Brain microvascular endothelial cell (primary cell): ENCODE measurements at regions not wholly inside any gene's neighbourhood (a gene's known extent, or its start where the extent isn't known, plus 50 kb on each side); places are given as distances from the start of the nearest gene placed in this dataset.

Source experiments
- DNase-seq: peaks from one replicate; pipeline ENCODE4 v3.0.0-alpha.2; 2020
- H3K27ac ChIP-seq: fragments of 250-450 bp; sonication (Bioruptor Pico); 2 replicates; pipeline ENCODE4 v1.5.1; 2020; ENCODE audit warnings: mild to moderate bottlenecking, moderate library complexity
- H3K27me3 ChIP-seq: fragments of 250-450 bp; sonication (Bioruptor Pico); replicated peaks from 2 replicates; pipeline ENCODE4 v1.5.1; 2020; ENCODE audit warnings: mild to moderate bottlenecking
- H3K36me3 ChIP-seq: fragments of 250-450 bp; sonication (Bioruptor Pico); replicated peaks from 2 replicates; pipeline ENCODE4 v1.5.1; 2020; ENCODE audit warnings: mild to moderate bottlenecking
- H3K4me3 ChIP-seq: 2 replicates; pipeline ENCODE4 v1.5.1; 2011; ENCODE audit warnings: low read depth, mild to moderate bottlenecking, control low read depth, low read length, moderate library complexity
- in situ Hi-C: cut with HindIII; loops from 2 replicates; pipeline ENCODE4 v1.10.0; 2017; ENCODE audit warnings: low sequenced_read_pairs, low pct_ligation_motif_present
- TF ChIP-seq, protein P1 (sequence below): IDR thresholded peaks from 2 replicates; pipeline ENCODE4 v1.5.1; 2011; ENCODE audit warnings: low read depth, mild to moderate bottlenecking, moderate library complexity, low read length, control low read depth, inconsistent platforms; ENCODE audit errors: missing control alignments

- Histone ChIP-seq H3K36me3 (no peaks in the 10 kb centered on the region), H3K4me3 (no peak overlapping the region), H3K27me3 (no peaks in the 10 kb centered on the region), H3K27ac (no peak overlapping the region)
- TF ChIP-seq, protein P1, sequence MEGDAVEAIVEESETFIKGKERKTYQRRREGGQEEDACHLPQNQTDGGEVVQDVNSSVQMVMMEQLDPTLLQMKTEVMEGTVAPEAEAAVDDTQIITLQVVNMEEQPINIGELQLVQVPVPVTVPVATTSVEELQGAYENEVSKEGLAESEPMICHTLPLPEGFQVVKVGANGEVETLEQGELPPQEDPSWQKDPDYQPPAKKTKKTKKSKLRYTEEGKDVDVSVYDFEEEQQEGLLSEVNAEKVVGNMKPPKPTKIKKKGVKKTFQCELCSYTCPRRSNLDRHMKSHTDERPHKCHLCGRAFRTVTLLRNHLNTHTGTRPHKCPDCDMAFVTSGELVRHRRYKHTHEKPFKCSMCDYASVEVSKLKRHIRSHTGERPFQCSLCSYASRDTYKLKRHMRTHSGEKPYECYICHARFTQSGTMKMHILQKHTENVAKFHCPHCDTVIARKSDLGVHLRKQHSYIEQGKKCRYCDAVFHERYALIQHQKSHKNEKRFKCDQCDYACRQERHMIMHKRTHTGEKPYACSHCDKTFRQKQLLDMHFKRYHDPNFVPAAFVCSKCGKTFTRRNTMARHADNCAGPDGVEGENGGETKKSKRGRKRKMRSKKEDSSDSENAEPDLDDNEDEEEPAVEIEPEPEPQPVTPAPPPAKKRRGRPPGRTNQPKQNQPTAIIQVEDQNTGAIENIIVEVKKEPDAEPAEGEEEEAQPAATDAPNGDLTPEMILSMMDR = no peak
- in situ Hi-C loops = no loop called here
- no peak for DNase-seq
Measured at GRCh38 chr3:187978433-187979011, 175.4 kb upstream of the LPP start.

GRCh38 chr3:187979564-187979963, 174.4 kb upstream of the LPP start:
- Histone ChIP-seq H3K27ac (no peak overlapping the region), H3K27me3 (no peaks in the 10 kb centered on the region), H3K4me3 (no peak overlapping the region), H3K36me3 (no peaks in the 10 kb centered on the region)
- TF ChIP-seq, protein P1 = no peak
- no peak for DNase-seq
- in situ Hi-C loops = no loop called here

DNA sequence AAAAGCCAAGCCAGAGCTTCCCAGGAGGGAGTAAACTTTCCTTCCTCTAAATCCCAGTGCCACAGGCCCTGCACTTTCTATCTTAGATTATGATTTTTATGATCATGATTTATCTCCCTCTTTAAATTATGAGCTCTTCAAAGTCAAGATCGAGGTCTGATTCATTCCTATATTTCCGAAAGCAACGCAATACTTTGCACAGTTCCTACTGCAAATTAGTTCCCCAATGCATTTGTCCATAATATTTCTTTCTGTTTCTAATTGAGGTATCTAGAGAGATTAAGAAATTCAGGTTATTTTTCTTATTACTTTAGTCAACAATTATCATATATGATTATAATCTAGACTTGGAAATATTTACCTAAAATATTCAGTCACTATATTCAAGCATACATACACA, 173.1 kb upstream of the LPP start:
- H3K27me3 ChIP-seq = no peaks in the 10 kb centered on the region
- H3K4me3 ChIP-seq = no peak overlapping the region
- in situ Hi-C loops = no loop called here
- TF ChIP-seq, protein P1 = no peak
- DNase-seq = no peak
- no peak overlapping the region for H3K27ac ChIP-seq
- H3K36me3 ChIP-seq = no peaks in the 10 kb centered on the region

- Histone ChIP-seq H3K36me3 (no peaks in the 10 kb centered on the region), H3K4me3 (no peak overlapping the region), H3K27me3 (no peaks in the 10 kb centered on the region), H3K27ac (no peak overlapping the region)
- in situ Hi-C loops = no loop called here
- TF ChIP-seq, protein P1 = no peak
- no peak for DNase-seq
Measured at GRCh38 chr3:187982142-187982541, 171.8 kb upstream of the LPP start.

- in situ Hi-C loops = no loop called here
- TF ChIP-seq, protein P1 = no peak
Measured at GRCh38 chr3:187983484-187984124, 170.4 kb upstream of the LPP start.

GRCh38 chr3:187985647-187986046, 168.3 kb upstream of the LPP start:
- no peaks in the 10 kb centered on the region for H3K36me3 ChIP-seq
- H3K27me3 ChIP-seq = no peaks in the 10 kb centered on the region
- TF ChIP-seq, protein P1 = no peak
- no peak for DNase-seq
- in situ Hi-C loops = no loop called here
- no peak overlapping the region for H3K4me3 ChIP-seq
- peak overlapping the region; percentile 53 for H3K27ac ChIP-seq

More at GRCh38 chr3:187983484-187984124, 170.4 kb upstream of the LPP start:
- Histone ChIP-seq H3K27ac (no peak overlapping the region), H3K4me3 (no peak overlapping the region), H3K27me3 (no peaks in the 10 kb centered on the region), H3K36me3 (no peaks in the 10 kb centered on the region)
- DNase-seq = no peak
